ENCODE measurements at regions not wholly inside any gene's neighbourhood (a gene's known extent, or its start where the extent isn't known, plus 50 kb on each side); places are given as distances from the start of the nearest gene placed in this dataset.

DNA sequence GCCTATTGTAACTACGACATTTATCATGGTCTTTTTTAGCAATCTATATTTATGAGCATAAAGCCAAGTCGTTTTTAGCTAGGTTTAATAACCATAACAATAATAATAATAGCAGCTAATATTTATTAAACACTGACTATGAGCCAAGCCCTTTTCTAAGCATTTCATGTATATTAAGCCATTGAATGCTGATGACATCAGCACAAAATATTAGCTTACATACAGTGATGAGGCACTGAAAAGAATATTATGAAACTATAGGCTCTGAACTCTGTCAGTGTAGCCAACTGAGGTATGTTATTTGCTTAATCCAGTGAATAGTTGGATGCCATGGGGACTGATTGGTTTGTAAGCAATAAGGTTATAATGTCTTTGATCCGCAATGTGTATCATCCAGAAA is 235.2 kb downstream of the NDFIP2 start:
- intact Hi-C loops (cut with DNase I), result no loop called here
- Histone ChIP-seq H3K27me3 (no peaks in the 10 kb centered on the region), H3K4me1 (no peaks in the 10 kb centered on the region), H3K36me3 (no peaks in the 10 kb centered on the region), H3K27ac (replicated peaks in 1 of 4) (no peak overlapping the region), H3K9me3 (no peaks in the 10 kb centered on the region), H3K4me3 (no peak overlapping the region)
- no peak for TF ChIP-seq POLR2A (IDR thresholded peaks at IDR 0.05; ENCODE audit: low read depth)
- WGBS, result 66% methylated on average over 3 of the region's 3 CpGs
- no peak for DNase-seq (ENCODE audit: extremely low spot score)

- H3K27me3 ChIP-seq, result no peaks in the 10 kb centered on the region
- no peak overlapping the region for H3K4me3 ChIP-seq
- TF ChIP-seq POLR2A (IDR thresholded peaks at IDR 0.05; ENCODE audit: low read depth), result no peak
- TF ChIP-seq, protein P1, sequence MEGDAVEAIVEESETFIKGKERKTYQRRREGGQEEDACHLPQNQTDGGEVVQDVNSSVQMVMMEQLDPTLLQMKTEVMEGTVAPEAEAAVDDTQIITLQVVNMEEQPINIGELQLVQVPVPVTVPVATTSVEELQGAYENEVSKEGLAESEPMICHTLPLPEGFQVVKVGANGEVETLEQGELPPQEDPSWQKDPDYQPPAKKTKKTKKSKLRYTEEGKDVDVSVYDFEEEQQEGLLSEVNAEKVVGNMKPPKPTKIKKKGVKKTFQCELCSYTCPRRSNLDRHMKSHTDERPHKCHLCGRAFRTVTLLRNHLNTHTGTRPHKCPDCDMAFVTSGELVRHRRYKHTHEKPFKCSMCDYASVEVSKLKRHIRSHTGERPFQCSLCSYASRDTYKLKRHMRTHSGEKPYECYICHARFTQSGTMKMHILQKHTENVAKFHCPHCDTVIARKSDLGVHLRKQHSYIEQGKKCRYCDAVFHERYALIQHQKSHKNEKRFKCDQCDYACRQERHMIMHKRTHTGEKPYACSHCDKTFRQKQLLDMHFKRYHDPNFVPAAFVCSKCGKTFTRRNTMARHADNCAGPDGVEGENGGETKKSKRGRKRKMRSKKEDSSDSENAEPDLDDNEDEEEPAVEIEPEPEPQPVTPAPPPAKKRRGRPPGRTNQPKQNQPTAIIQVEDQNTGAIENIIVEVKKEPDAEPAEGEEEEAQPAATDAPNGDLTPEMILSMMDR (IDR thresholded peaks at IDR 0.05), result no peak
- TF ChIP-seq EP300 (IDR thresholded peaks at IDR 0.05), result no peak
- peak in 1 of 2 donors; percentile 21 for TF ChIP-seq POLR2AphosphoS5 (IDR thresholded peaks at IDR 0.05)
- no peak for DNase-seq (ENCODE audit: extremely low spot score)
- H3K4me1 ChIP-seq, result peaks cover 0 to 4% (median 0%) of the 10 kb centered on the region in 4 donors
- no peaks in the 10 kb centered on the region for H3K9me3 ChIP-seq
- intact Hi-C loops (cut with DNase I), result no loop called here
- no peaks in the 10 kb centered on the region for H3K36me3 ChIP-seq
- H3K27ac ChIP-seq (replicated peaks in 1 of 4), result no peak overlapping the region
Measured at GRCh38 chr13:79711631-79712030, 230.7 kb downstream of the NDFIP2 start.

GRCh38 chr13:79710376-79710775 is 229.4 kb downstream of the NDFIP2 start:
- H3K36me3 ChIP-seq, result no peaks in the 10 kb centered on the region
- H3K4me1 ChIP-seq, result peaks cover 0 to 4% (median 0%) of the 10 kb centered on the region in 4 donors
- no peaks in the 10 kb centered on the region for H3K9me3 ChIP-seq
- TF ChIP-seq EP300 (IDR thresholded peaks at IDR 0.05) (no peak), POLR2A (IDR thresholded peaks at IDR 0.05; ENCODE audit: low read depth) (no peak), POLR2AphosphoS5 (IDR thresholded peaks at IDR 0.05) (no peak)
- TF ChIP-seq, protein P1 (IDR thresholded peaks at IDR 0.05), result no peak
- WGBS, result 38% methylated on average over 1 of the region's 1 CpG
- H3K27me3 ChIP-seq, result no peaks in the 10 kb centered on the region
- intact Hi-C loops (cut with DNase I), result no loop called here
- no peak for DNase-seq (ENCODE audit: extremely low spot score)
- no peak overlapping the region for H3K27ac ChIP-seq (replicated peaks in 1 of 4)
- no peak overlapping the region for H3K4me3 ChIP-seq

DNA sequence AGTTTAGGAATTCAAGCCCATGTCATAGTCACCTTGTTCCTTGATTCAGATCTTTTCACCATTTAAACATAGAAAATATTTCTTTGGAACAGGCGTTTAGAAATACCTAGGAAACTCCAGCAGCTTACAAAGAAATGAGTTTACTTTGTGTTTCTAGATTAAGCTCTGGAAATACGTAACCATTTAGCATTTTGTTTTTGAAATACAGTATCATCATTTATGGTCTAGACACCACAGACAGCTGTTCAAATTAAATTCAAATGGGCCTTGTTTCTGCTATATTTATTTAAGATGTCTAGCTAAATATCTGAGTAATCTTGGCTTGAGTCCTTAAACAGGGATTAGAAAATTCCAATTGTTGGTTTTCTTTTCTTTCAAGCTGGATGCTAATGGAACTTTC is 228.5 kb downstream of the NDFIP2 start:
- Histone ChIP-seq H3K9me3 (no peaks in the 10 kb centered on the region), H3K4me1 (peaks cover 0 to 4% (median 0%) of the 10 kb centered on the region in 4 donors), H3K27me3 (no peaks in the 10 kb centered on the region), H3K27ac (replicated peaks in 1 of 4) (no peak overlapping the region), H3K36me3 (no peaks in the 10 kb centered on the region), H3K4me3 (no peak overlapping the region)
- DNase-seq (ENCODE audit: extremely low spot score), result no peak
- WGBS, result 37% methylated on average over 2 of the region's 2 CpGs
- TF ChIP-seq POLR2AphosphoS5 (IDR thresholded peaks at IDR 0.05) (no peak), EP300 (IDR thresholded peaks at IDR 0.05) (no peak), POLR2A (IDR thresholded peaks at IDR 0.05; ENCODE audit: low read depth) (no peak)
- TF ChIP-seq, protein P1 (IDR thresholded peaks at IDR 0.05), result no peak
- intact Hi-C loops (cut with DNase I), result no loop called here

DNA sequence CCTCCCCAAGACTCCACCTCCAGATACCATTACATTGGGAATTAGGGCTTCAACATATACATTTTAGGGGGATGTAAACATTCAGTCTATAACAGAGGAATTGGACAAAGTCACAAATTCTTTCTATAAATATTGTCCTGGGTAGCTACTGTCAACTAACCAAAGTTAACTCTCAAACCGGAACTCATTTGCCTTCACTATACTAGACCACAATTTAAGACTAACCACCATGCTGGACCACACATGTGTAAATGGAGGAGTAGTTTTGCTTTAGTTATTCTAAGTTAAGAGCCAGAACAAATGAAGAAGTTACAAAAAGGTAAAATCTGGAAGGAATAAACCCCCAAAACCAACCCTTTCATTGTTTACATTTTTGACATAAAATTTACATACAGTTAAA is 222.8 kb downstream of the NDFIP2 start:
- no peaks in the 10 kb centered on the region for H3K9me3 ChIP-seq
- TF ChIP-seq POLR2AphosphoS5 (IDR thresholded peaks at IDR 0.05) (no peak), POLR2A (IDR thresholded peaks at IDR 0.05; ENCODE audit: low read depth) (no peak)
- no peaks in the 10 kb centered on the region for H3K27me3 ChIP-seq
- no peak overlapping the region for H3K27ac ChIP-seq (replicated peaks in 1 of 4)
- no peak for DNase-seq (ENCODE audit: extremely low spot score)
- H3K4me1 ChIP-seq, result no peaks in the 10 kb centered on the region
- no peak overlapping the region for H3K4me3 ChIP-seq
- 95% methylated on average over 1 of the region's 1 CpG for WGBS
- H3K36me3 ChIP-seq, result no peaks in the 10 kb centered on the region
- intact Hi-C loops (cut with DNase I), result no loop called here

- Histone ChIP-seq H3K9me3 (no peaks in the 10 kb centered on the region), H3K4me3 (no peak overlapping the region), H3K4me1 (no peaks in the 10 kb centered on the region), H3K36me3 (no peaks in the 10 kb centered on the region), H3K27ac (replicated peaks in 1 of 4) (no peak overlapping the region), H3K27me3 (no peaks in the 10 kb centered on the region)
- TF ChIP-seq, protein P1 (IDR thresholded peaks at IDR 0.05), result no peak
- TF ChIP-seq EP300 (IDR thresholded peaks at IDR 0.05) (no peak), POLR2A (IDR thresholded peaks at IDR 0.05; ENCODE audit: low read depth) (no peak), POLR2AphosphoS5 (IDR thresholded peaks at IDR 0.05) (no peak)
- 96% methylated on average over 2 of the region's 2 CpGs for WGBS
- DNase-seq (ENCODE audit: extremely low spot score), result no peak
- intact Hi-C loops (cut with DNase I), result no loop called here
Measured at GRCh38 chr13:79695754-79696153, 214.8 kb downstream of the NDFIP2 start.

All from esophagus muscularis mucosa (tissue), 4 donors.